Gastroesophageal sphincter (tissue), 4 donors: ENCODE measurements at regions not wholly inside any gene's neighbourhood (a gene's known extent, or its start where the extent isn't known, plus 50 kb on each side); places are given as distances from the start of the nearest gene placed in this dataset.

ENCODE experiments used
- ATAC-seq: fragments of 150-250 bp; one replicate; pipeline ENCODE4 v1.9.1; 2016; ENCODE audit warnings: mild to moderate bottlenecking, moderate library complexity
- H3K27ac ChIP-seq, 4 donors: fragments of 200-600 bp; sonication (generic) in 3 of 4; 1 replicate in 3 of 4; 2 replicates in 1 of 4; pipeline ENCODE4 v1.5.1; 2016 to 2019
- H3K27me3 ChIP-seq: fragments of 200-600 bp; sonication (generic); one replicate; pipeline ENCODE4 v1.5.1; 2019
- H3K36me3 ChIP-seq, 2 donors: fragments of 200-600 bp; sonication (generic); one replicate each; pipeline ENCODE4 v1.5.1; 2019; ENCODE audit warnings: control low read depth in 1 of 2
- H3K4me1 ChIP-seq, 3 donors: fragments of 200-600 bp; sonication (generic); 1 replicate in 2 of 3; 2 replicates in 1 of 3; pipeline ENCODE4 v1.5.1; 2016 to 2019; ENCODE audit warnings: control low read depth in 2 of 3
- H3K4me3 ChIP-seq, 2 donors: fragments of 200-600 bp; sonication (generic); one replicate each; pipeline ENCODE4 v1.5.1; 2019; ENCODE audit warnings: mild to moderate bottlenecking in 1 of 2, moderate library complexity in 1 of 2
- H3K9me3 ChIP-seq, 3 donors: fragments of 200-600 bp; sonication (generic); one replicate each; pipeline ENCODE4 v1.5.1; 2017 to 2019; ENCODE audit warnings: control low read depth in 2 of 3
- CTCF ChIP-seq, 4 experiments: fragments of 200-600 bp in 2 of 4; fragments of 450-650 bp in 2 of 4; sonication (generic) in 1 of 4; IDR thresholded peaks; one replicate each; pipeline ENCODE4 v1.5.1; 2017 to 2019; ENCODE audit warnings: antibody characterized with exemption in 4 of 4, mild to moderate bottlenecking in 2 of 4, moderate library complexity in 2 of 4
- EP300 ChIP-seq: sonication (generic); formaldehyde crosslinking; IDR thresholded peaks from one replicate; pipeline ENCODE4 v1.6.1; 2017; ENCODE audit warnings: antibody characterized with exemption, mild to moderate bottlenecking
- POLR2A ChIP-seq, 2 donors: fragments of 450-650 bp; IDR thresholded peaks; one replicate each; pipeline ENCODE4 v1.6.1; 2017; ENCODE audit warnings: antibody characterized with exemption in 2 of 2, mild to moderate bottlenecking in 2 of 2, moderate library complexity in 1 of 2
- POLR2AphosphoS5 ChIP-seq: sonication (generic); formaldehyde crosslinking; IDR thresholded peaks from one replicate; pipeline ENCODE4 v1.6.1; 2017; ENCODE audit warnings: antibody characterized with exemption
- WGBS, 2 donors: methylation state at CpG; one replicate each; pipeline ENCODE4 v1.1.5; 2018; ENCODE audit warnings: low coverage in 1 of 2; 5-methylcytosine and 5-hydroxymethylcytosine counted together

- no peaks in the 10 kb centered on the region for H3K4me1 ChIP-seq
- 56 to 66% methylated on average over 4 of the region's 4 CpGs for WGBS, 2 donors
- no peaks in the 10 kb centered on the region for H3K27me3 ChIP-seq
- no peak for ATAC-seq
- TF ChIP-seq EP300: no peak
- no peak for TF ChIP-seq POLR2A (IDR thresholded peaks at IDR 0.05)
- TF ChIP-seq POLR2AphosphoS5: no peak
- TF ChIP-seq CTCF (IDR thresholded peaks at IDR 0.05): no peak
- no peaks in the 10 kb centered on the region for H3K9me3 ChIP-seq
- H3K4me3 ChIP-seq: no peak overlapping the region
- H3K36me3 ChIP-seq: no peaks in the 10 kb centered on the region
- H3K27ac ChIP-seq: no peak overlapping the region
These were observed 435.7 kb downstream of the MAT2B start for GRCh38 chr5:163941079-163941478.

GRCh38 chr5:163943546-163943945 lies 438.1 kb downstream of the MAT2B start:
- no peaks in the 10 kb centered on the region for H3K4me1 ChIP-seq
- TF ChIP-seq POLR2AphosphoS5 (no peak), CTCF (IDR thresholded peaks at IDR 0.05) (no peak)
- no peaks in the 10 kb centered on the region for H3K36me3 ChIP-seq
- ATAC-seq: no peak
- H3K27me3 ChIP-seq: no peaks in the 10 kb centered on the region
- no peaks in the 10 kb centered on the region for H3K9me3 ChIP-seq
- no peak overlapping the region for H3K27ac ChIP-seq
- H3K4me3 ChIP-seq: no peak overlapping the region
- 47 to 74% methylated on average over 1 of the region's 1 CpG for WGBS, 2 donors

GRCh38 chr5:163944738-163945137 lies 439.3 kb downstream of the MAT2B start:
- no peak for ATAC-seq
- H3K4me3 ChIP-seq: no peak overlapping the region
- H3K36me3 ChIP-seq: no peaks in the 10 kb centered on the region
- peaks cover 0 to 4% (median 0%) of the 10 kb centered on the region in 3 donors for H3K9me3 ChIP-seq
- H3K27me3 ChIP-seq: no peaks in the 10 kb centered on the region
- H3K4me1 ChIP-seq: no peaks in the 10 kb centered on the region
- no peak overlapping the region for H3K27ac ChIP-seq
- TF ChIP-seq POLR2AphosphoS5 (no peak), POLR2A (IDR thresholded peaks at IDR 0.05) (no peak), CTCF (IDR thresholded peaks at IDR 0.05) (no peak), EP300 (no peak)

- H3K9me3 ChIP-seq: peaks cover 0 to 4% (median 0%) of the 10 kb centered on the region in 3 donors
- H3K4me3 ChIP-seq: no peak overlapping the region
- H3K27me3 ChIP-seq: no peaks in the 10 kb centered on the region
- no peaks in the 10 kb centered on the region for H3K36me3 ChIP-seq
- no peak for TF ChIP-seq POLR2A (IDR thresholded peaks at IDR 0.05)
- TF ChIP-seq CTCF (IDR thresholded peaks at IDR 0.05): no peak
- TF ChIP-seq POLR2AphosphoS5: no peak
- TF ChIP-seq EP300: no peak
- ATAC-seq: no peak
- no peaks in the 10 kb centered on the region for H3K4me1 ChIP-seq
- WGBS, 2 donors: 47 to 58% methylated on average over 6 to 8 of the region's 12 CpGs
- no peak overlapping the region for H3K27ac ChIP-seq
These were observed 442.6 kb downstream of the MAT2B start for GRCh38 chr5:163947848-163948666.

- no peaks in the 10 kb centered on the region for H3K4me1 ChIP-seq
- TF ChIP-seq POLR2AphosphoS5 (no peak), EP300 (no peak), CTCF (IDR thresholded peaks at IDR 0.05) (no peak), POLR2A (IDR thresholded peaks at IDR 0.05) (no peak)
- peaks cover 0 to 4% (median 0%) of the 10 kb centered on the region in 3 donors for H3K9me3 ChIP-seq
- no peaks in the 10 kb centered on the region for H3K27me3 ChIP-seq
- WGBS, 2 donors: 86 to 96% methylated on average over 2 to 3 of the region's 3 CpGs
- no peaks in the 10 kb centered on the region for H3K36me3 ChIP-seq
- no peak overlapping the region for H3K27ac ChIP-seq
- H3K4me3 ChIP-seq: no peak overlapping the region
- ATAC-seq: no peak
These were observed 444.8 kb downstream of the MAT2B start for GRCh38 chr5:163950248-163950647.
